ENCODE measurements at regions not wholly inside any gene's neighbourhood (a gene's known extent, or its start where the extent isn't known, plus 50 kb on each side); places are given as distances from the start of the nearest gene placed in this dataset.

DNA sequence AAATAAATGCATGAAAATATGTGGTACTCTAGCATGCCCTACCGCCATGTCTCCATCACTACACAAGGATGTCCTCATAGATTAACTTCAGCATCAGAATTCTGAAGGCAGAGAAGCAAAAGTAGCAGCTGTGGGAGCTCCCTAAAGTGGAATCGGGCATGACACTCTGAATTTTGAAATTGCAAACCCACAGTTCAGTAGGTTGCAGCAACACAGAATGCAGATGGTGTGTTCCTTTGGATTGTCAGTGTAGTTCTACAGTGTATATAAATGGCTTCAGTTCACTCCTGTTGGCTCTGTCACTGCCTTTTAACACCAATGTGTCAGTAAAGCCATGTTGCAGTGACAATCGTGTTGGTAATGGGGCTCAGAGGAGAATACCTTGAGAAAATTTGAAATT lies 973.6 kb upstream of the WWC1 start:
- Histone ChIP-seq H3F3A (ENCODE audit: insufficient read depth) (no peaks in the 10 kb centered on the region), H3K36me3 (ENCODE audit: low read length) (no peaks in the 10 kb centered on the region), H4K20me1 (ENCODE audit: low read depth, low read length) (no peaks in the 10 kb centered on the region), H3K9me3 (ENCODE audit: insufficient read depth, low read length) (no peaks in the 10 kb centered on the region), H3K27ac (ENCODE audit: low read depth, low read length) (no peak overlapping the region), H3K79me2 (ENCODE audit: insufficient read depth, low read length) (no peaks in the 10 kb centered on the region), H3K9me2 (replicated peaks; ENCODE audit: insufficient read depth, low read length) (no peaks in the 10 kb centered on the region; the same call in 1 of the 2 replicates), H3K9ac (ENCODE audit: low read length) (no peak overlapping the region), H2AFZ (ENCODE audit: low read depth, low read length, severe bottlenecking) (no peak overlapping the region), H3K4me2 (ENCODE audit: low read depth, low read length, poor library complexity, severe bottlenecking) (no peak overlapping the region), H3K27me3 (ENCODE audit: low read length) (no peaks in the 10 kb centered on the region), H3K4me3 (ENCODE audit: insufficient read depth, low read length, poor library complexity, severe bottlenecking) (no peak overlapping the region)
- TF ChIP-seq CTCF (IDR thresholded peaks at IDR 0.05; ENCODE audit: insufficient read depth, low read length, poor library complexity, severe bottlenecking) (no peak), EZH2phosphoT487 (conservative IDR thresholded peaks at IDR 0.05; ENCODE audit: low read length) (no peak)

GRCh38 chr5:167319243-167319642 lies 972.2 kb upstream of the WWC1 start:
- Histone ChIP-seq H3F3A (ENCODE audit: insufficient read depth) (no peaks in the 10 kb centered on the region), H3K27me3 (ENCODE audit: low read length) (no peaks in the 10 kb centered on the region), H4K20me1 (ENCODE audit: low read depth, low read length) (no peaks in the 10 kb centered on the region), H3K9me3 (ENCODE audit: insufficient read depth, low read length) (no peaks in the 10 kb centered on the region), H3K4me3 (ENCODE audit: insufficient read depth, low read length, poor library complexity, severe bottlenecking) (no peak overlapping the region), H3K4me2 (ENCODE audit: low read depth, low read length, poor library complexity, severe bottlenecking) (no peak overlapping the region), H3K36me3 (ENCODE audit: low read length) (no peaks in the 10 kb centered on the region), H2AFZ (ENCODE audit: low read depth, low read length, severe bottlenecking) (no peak overlapping the region), H3K9ac (ENCODE audit: low read length) (no peak overlapping the region), H3K9me2 (replicated peaks; ENCODE audit: insufficient read depth, low read length) (no peaks in the 10 kb centered on the region; the same call in 1 of the 2 replicates), H3K27ac (ENCODE audit: low read depth, low read length) (no peak overlapping the region), H3K79me2 (ENCODE audit: insufficient read depth, low read length) (no peaks in the 10 kb centered on the region)
- TF ChIP-seq CTCF (IDR thresholded peaks at IDR 0.05; ENCODE audit: insufficient read depth, low read length, poor library complexity, severe bottlenecking) (no peak), EZH2phosphoT487 (conservative IDR thresholded peaks at IDR 0.05; ENCODE audit: low read length) (no peak)

DNA sequence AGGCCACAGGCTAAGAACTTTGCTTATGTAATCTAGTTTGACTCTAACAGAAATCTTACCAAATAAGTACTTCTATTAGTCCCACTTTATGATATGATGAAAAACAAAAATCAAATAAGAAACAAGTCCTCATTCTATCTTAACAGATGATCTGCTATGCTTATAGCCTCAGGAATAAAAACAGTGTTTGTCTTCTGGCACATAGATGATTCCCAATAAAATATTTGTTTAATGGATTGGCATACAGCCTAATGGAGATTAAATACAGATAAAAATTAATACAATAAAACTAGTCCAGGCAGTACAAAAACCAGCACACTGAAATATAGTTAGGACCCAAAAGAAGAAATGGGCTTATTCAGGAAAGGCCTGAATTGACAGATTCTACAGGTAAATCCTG lies 971.4 kb upstream of the WWC1 start:
- Histone ChIP-seq H3K27ac (ENCODE audit: low read depth, low read length) (no peak overlapping the region), H4K20me1 (ENCODE audit: low read depth, low read length) (no peaks in the 10 kb centered on the region), H3F3A (ENCODE audit: insufficient read depth) (no peaks in the 10 kb centered on the region)

More for the DNA sequence above, 971.4 kb upstream of the WWC1 start:
- H3K9me3 ChIP-seq (ENCODE audit: insufficient read depth, low read length): no peaks in the 10 kb centered on the region
- H3K4me2 ChIP-seq (ENCODE audit: low read depth, low read length, poor library complexity, severe bottlenecking): no peak overlapping the region
- no peaks in the 10 kb centered on the region for H3K36me3 ChIP-seq (ENCODE audit: low read length)
- TF ChIP-seq CTCF (IDR thresholded peaks at IDR 0.05; ENCODE audit: insufficient read depth, low read length, poor library complexity, severe bottlenecking) (no peak), EZH2phosphoT487 (conservative IDR thresholded peaks at IDR 0.05; ENCODE audit: low read length) (no peak)
- H3K79me2 ChIP-seq (ENCODE audit: insufficient read depth, low read length): no peaks in the 10 kb centered on the region
- H3K27me3 ChIP-seq (ENCODE audit: low read length): no peaks in the 10 kb centered on the region
- H3K4me3 ChIP-seq (ENCODE audit: insufficient read depth, low read length, poor library complexity, severe bottlenecking): no peak overlapping the region
- H3K9ac ChIP-seq (ENCODE audit: low read length): no peak overlapping the region
- no peak overlapping the region for H2AFZ ChIP-seq (ENCODE audit: low read depth, low read length, severe bottlenecking)
- H3K9me2 ChIP-seq (replicated peaks; ENCODE audit: insufficient read depth, low read length): no peaks in the 10 kb centered on the region; the same call in 1 of the 2 replicates

All from SU-DHL-6 (cell line).